ENCODE measurements at regions not wholly inside any gene's neighbourhood (a gene's known extent, or its start where the extent isn't known, plus 50 kb on each side); places are given as distances from the start of the nearest gene placed in this dataset.

DNA sequence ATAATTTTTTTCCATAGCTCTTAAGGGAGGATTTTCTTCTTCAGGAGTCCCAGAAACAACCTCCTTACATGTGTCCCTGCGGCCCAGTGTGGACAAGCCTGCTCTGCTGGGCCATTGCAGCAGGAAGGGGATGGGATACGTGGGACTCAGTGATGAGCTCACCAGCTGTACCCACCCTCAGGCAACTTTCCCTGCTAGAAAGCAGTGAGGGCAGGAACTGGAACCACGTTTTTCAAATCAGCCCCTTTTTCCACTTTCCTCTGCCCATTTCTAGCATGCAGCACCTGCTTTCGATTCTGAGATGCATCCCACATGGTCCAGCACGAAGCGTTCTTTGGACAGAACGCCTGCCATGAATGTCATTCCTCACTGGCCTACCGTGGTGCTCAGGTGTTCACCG is 232.7 kb downstream of the KLF6 start:
- no peak for TF ChIP-seq POLR2AphosphoS5 (IDR thresholded peaks at IDR 0.05)
- TF ChIP-seq POLR2A (IDR thresholded peaks at IDR 0.05) = no peak
- TF ChIP-seq, protein P1, sequence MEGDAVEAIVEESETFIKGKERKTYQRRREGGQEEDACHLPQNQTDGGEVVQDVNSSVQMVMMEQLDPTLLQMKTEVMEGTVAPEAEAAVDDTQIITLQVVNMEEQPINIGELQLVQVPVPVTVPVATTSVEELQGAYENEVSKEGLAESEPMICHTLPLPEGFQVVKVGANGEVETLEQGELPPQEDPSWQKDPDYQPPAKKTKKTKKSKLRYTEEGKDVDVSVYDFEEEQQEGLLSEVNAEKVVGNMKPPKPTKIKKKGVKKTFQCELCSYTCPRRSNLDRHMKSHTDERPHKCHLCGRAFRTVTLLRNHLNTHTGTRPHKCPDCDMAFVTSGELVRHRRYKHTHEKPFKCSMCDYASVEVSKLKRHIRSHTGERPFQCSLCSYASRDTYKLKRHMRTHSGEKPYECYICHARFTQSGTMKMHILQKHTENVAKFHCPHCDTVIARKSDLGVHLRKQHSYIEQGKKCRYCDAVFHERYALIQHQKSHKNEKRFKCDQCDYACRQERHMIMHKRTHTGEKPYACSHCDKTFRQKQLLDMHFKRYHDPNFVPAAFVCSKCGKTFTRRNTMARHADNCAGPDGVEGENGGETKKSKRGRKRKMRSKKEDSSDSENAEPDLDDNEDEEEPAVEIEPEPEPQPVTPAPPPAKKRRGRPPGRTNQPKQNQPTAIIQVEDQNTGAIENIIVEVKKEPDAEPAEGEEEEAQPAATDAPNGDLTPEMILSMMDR (IDR thresholded peaks at IDR 0.05) = no peak
- TF ChIP-seq EP300 (IDR thresholded peaks at IDR 0.05) = no peak

All from stomach (tissue), 4 donors.